Fibroblast of the aortic adventitia (primary cell): ENCODE measurements at regions not wholly inside any gene's neighbourhood (a gene's known extent, or its start where the extent isn't known, plus 50 kb on each side); places are given as distances from the start of the nearest gene placed in this dataset.

ENCODE experiments used
- DNase-seq: peaks from one replicate; pipeline ENCODE4 v3.0.0-alpha.2; 2010; ENCODE audit warnings: low read depth
- H3K4me3 ChIP-seq: 2 replicates; pipeline ENCODE4 v1.5.1; 2011; ENCODE audit warnings: low read depth, mild to moderate bottlenecking, control low read depth, low read length, moderate library complexity
- TF ChIP-seq, protein P1 (sequence below): IDR thresholded peaks from 2 replicates; pipeline ENCODE4 v1.5.1; 2011; ENCODE audit warnings: mild to moderate bottlenecking, low read length, control low read depth, inconsistent platforms; ENCODE audit not compliant: insufficient read depth

GRCh38 chr6:14934844-14935243, 311.0 kb upstream of the JARID2 start:
- DNase-seq: no peak
- TF ChIP-seq, protein P1, sequence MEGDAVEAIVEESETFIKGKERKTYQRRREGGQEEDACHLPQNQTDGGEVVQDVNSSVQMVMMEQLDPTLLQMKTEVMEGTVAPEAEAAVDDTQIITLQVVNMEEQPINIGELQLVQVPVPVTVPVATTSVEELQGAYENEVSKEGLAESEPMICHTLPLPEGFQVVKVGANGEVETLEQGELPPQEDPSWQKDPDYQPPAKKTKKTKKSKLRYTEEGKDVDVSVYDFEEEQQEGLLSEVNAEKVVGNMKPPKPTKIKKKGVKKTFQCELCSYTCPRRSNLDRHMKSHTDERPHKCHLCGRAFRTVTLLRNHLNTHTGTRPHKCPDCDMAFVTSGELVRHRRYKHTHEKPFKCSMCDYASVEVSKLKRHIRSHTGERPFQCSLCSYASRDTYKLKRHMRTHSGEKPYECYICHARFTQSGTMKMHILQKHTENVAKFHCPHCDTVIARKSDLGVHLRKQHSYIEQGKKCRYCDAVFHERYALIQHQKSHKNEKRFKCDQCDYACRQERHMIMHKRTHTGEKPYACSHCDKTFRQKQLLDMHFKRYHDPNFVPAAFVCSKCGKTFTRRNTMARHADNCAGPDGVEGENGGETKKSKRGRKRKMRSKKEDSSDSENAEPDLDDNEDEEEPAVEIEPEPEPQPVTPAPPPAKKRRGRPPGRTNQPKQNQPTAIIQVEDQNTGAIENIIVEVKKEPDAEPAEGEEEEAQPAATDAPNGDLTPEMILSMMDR: no peak
- no peak overlapping the region for H3K4me3 ChIP-seq

- no peak overlapping the region for H3K4me3 ChIP-seq
- TF ChIP-seq, protein P1: no peak
- no peak for DNase-seq
Observed at GRCh38 chr6:14936861-14937260, 309.0 kb upstream of the JARID2 start.

GRCh38 chr6:14943116-14943515, 302.8 kb upstream of the JARID2 start:
- no peak for DNase-seq
- TF ChIP-seq, protein P1: no peak
- no peak overlapping the region for H3K4me3 ChIP-seq

DNA sequence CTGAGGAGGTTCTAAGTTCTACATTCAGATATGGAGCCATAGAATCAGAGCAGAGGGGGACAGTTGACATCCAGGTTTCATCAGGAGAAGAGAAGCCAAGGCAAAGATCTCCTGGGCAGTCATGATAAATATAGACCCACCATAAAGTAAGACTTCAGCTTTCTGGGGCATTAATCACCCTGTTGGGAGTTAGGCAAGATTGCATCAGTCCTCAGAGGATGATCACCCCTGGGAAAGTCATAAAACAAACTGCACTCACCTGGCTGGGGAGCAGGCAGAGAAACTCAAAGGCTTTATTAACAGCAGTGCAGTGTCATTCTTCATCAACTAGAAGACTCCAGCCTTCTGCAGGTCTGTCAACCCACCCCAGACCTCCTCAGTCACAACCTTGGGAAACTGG, 301.3 kb upstream of the JARID2 start:
- TF ChIP-seq, protein P1: no peak
- H3K4me3 ChIP-seq: no peak overlapping the region
- DNase-seq: no peak

- no peak overlapping the region for H3K4me3 ChIP-seq
- no peak for DNase-seq
- TF ChIP-seq, protein P1: no peak
Observed at GRCh38 chr6:14945461-14946185, 300.2 kb upstream of the JARID2 start.

DNA sequence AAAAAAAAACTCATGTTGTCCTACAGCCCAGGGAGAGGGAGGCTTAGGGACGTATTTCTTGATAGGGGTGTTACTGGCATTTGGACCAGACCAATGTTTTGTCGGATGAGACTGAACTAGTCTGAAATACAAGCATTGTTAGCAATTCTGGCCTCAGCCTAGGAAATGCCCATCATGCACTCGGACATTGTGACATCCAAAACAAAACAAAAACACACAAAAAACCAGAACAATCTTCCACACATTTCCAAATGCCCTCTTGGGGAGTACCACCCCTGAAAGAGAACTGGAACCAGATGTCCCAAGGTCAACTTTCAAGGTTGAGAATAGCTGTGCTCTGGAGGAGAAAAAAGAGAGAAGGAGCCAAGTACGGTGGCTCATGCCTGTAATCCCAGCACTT, 299.1 kb upstream of the JARID2 start:
- TF ChIP-seq, protein P1: no peak
- DNase-seq: no peak
- H3K4me3 ChIP-seq: no peak overlapping the region
